ENCODE measurements at regions not wholly inside any gene's neighbourhood (a gene's known extent, or its start where the extent isn't known, plus 50 kb on each side); places are given as distances from the start of the nearest gene placed in this dataset.

- no peak for TF ChIP-seq CTCF (IDR thresholded peaks at IDR 0.05)
- TF ChIP-seq POLR2AphosphoS5 (IDR thresholded peaks at IDR 0.05), result no peak
These were observed 340.7 kb upstream of the HS3ST1 start for GRCh38 chr4:11769434-11769833.
